ENCODE measurements at regions not wholly inside any gene's neighbourhood (a gene's known extent, or its start where the extent isn't known, plus 50 kb on each side); places are given as distances from the start of the nearest gene placed in this dataset.

DNA sequence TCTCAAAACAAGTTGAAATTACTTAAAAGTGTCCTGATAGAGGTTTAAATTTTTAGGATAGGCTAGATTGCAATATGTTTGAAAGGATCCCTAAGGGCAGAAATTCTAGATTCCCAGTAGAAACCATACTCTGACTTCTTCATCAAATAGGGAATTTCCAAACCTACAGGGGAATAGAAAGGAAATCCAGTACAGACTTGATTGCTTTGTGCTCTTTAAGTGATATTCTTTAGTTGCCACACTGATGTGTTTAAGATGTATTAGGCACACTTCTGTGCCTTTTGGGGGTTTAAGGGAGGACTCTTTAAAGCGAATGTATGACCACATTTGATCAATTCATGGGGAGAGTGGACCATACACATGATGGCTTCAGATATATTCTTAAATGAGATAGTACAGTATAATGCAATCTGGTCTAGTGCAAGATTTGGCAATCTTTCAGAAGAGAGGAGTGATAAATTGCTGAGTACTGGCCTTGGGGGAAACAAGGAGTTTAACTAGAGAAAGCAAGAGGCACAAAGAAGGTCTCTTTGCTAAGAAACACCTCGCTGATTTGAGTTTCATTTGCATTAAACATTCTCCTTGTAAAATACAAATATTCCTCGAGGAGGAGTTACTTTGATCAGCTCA lies 268.8 kb upstream of the NR5A2 start:
- TF ChIP-seq, protein P1, sequence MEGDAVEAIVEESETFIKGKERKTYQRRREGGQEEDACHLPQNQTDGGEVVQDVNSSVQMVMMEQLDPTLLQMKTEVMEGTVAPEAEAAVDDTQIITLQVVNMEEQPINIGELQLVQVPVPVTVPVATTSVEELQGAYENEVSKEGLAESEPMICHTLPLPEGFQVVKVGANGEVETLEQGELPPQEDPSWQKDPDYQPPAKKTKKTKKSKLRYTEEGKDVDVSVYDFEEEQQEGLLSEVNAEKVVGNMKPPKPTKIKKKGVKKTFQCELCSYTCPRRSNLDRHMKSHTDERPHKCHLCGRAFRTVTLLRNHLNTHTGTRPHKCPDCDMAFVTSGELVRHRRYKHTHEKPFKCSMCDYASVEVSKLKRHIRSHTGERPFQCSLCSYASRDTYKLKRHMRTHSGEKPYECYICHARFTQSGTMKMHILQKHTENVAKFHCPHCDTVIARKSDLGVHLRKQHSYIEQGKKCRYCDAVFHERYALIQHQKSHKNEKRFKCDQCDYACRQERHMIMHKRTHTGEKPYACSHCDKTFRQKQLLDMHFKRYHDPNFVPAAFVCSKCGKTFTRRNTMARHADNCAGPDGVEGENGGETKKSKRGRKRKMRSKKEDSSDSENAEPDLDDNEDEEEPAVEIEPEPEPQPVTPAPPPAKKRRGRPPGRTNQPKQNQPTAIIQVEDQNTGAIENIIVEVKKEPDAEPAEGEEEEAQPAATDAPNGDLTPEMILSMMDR (IDR thresholded peaks at IDR 0.05; ENCODE audit: low read depth, low read length), result no peak
- in situ Hi-C loops (cut with HindIII; ENCODE audit: low sequenced_read_pairs), result no loop called here
- DNase-seq (ENCODE audit: low read depth, low spot score), result no peak
- no peak overlapping the region for H3K4me3 ChIP-seq (ENCODE audit: low read depth, low read length)

DNA sequence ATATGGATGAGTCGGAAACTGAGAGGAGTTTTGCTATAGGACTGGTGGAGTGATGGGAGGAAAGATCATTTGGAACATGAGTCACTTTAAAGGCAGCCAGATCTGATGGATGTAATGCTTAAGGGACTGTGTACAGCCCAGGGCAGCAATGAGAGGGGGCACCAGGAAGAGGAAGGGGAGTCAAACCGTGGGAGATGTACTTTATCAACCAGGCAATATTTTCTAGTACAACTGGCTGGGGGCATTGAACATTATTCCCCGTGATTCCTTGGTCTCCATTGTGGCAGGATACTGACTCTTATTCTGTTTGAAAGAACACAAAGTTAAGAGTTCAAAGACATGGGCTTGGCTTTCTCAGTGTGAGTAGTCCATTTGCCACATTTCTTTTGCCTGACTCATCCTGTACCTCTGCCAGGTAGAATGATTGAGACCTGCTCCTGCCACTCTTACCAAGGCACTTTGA lies 268.2 kb upstream of the NR5A2 start:
- peak; percentile 43 for DNase-seq (ENCODE audit: low read depth, low spot score)
- no peak overlapping the region for H3K4me3 ChIP-seq (ENCODE audit: low read depth, low read length)
- in situ Hi-C loops (cut with HindIII; ENCODE audit: low sequenced_read_pairs), result no loop called here
- TF ChIP-seq, protein P1 (IDR thresholded peaks at IDR 0.05; ENCODE audit: low read depth, low read length), result no peak

DNA sequence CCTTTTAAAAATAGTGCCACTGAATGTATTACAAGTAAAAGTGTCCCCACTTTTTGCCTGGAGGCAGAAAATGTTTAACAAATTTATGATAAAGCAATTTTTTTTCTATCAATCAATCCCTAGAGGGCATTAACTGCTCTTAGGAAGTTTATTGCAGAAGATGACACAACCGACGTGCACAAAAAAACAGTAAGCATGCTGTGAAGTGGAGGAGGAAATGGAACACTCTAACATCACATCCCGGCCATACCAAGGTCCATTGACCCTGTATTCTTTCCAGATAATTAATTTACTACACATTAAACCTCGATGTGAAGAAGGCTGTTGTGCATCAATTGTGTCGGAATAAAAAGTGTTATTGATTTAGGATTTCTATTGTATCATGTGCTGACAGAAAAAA lies 264.9 kb upstream of the NR5A2 start:
- no peak for DNase-seq (ENCODE audit: low read depth, low spot score)
- in situ Hi-C loops (cut with HindIII; ENCODE audit: low sequenced_read_pairs), result no loop called here
- no peak overlapping the region for H3K4me3 ChIP-seq (ENCODE audit: low read depth, low read length)
- TF ChIP-seq, protein P1 (IDR thresholded peaks at IDR 0.05; ENCODE audit: low read depth, low read length), result no peak

DNA sequence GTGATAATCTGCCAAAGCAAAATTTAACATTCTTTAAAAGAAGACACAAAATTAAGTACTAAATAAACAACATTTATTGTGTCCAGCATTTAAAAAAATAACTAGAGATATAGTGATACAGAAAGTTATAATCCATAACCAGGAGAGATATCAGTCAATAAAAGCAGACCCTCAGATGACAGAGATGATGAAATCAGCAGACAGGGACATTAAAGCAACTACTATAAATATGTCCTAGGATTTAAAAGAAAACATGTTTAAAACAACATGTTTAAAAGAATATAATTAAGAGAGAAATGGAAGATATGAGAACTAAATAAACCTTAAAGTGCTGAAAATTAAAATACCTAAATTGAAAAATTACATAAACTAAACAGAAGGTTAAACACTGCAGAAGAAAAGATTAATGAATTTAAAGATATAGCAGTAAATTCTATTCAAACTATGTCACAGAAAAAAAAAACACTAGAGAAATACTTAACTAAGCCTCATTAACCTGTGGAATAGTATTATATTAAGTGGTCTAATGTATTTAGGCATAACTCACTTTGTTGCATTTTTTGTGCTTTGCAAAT lies 261.2 kb upstream of the NR5A2 start:
- in situ Hi-C loops (cut with HindIII; ENCODE audit: low sequenced_read_pairs), result no loop called here
- no peak overlapping the region for H3K4me3 ChIP-seq (ENCODE audit: low read depth, low read length)
- DNase-seq (ENCODE audit: low read depth, low spot score), result no peak
- TF ChIP-seq, protein P1 (IDR thresholded peaks at IDR 0.05; ENCODE audit: low read depth, low read length), result no peak

DNA sequence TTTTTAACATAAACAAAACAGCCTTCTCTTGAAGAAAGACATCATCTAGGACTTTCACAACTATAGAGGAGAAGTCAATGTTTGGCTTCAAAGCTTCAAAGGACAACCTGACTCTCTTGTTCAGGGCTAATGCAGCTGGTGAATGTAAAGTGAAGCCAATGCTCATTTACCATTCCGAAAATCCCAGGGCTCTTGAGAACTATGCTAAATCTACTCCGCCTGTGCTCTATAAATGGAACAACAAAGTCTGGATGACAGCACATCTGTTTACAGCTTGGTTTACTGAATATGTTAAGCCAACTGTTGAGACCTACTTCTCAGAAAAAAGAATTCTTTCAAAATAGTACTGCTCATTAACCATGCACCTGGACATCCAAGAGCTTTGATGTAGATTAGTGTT lies 259.8 kb upstream of the NR5A2 start:
- H3K4me3 ChIP-seq (ENCODE audit: low read depth, low read length), result no peak overlapping the region
- DNase-seq (ENCODE audit: low read depth, low spot score), result no peak
- in situ Hi-C loops (cut with HindIII; ENCODE audit: low sequenced_read_pairs), result no loop called here

DNA sequence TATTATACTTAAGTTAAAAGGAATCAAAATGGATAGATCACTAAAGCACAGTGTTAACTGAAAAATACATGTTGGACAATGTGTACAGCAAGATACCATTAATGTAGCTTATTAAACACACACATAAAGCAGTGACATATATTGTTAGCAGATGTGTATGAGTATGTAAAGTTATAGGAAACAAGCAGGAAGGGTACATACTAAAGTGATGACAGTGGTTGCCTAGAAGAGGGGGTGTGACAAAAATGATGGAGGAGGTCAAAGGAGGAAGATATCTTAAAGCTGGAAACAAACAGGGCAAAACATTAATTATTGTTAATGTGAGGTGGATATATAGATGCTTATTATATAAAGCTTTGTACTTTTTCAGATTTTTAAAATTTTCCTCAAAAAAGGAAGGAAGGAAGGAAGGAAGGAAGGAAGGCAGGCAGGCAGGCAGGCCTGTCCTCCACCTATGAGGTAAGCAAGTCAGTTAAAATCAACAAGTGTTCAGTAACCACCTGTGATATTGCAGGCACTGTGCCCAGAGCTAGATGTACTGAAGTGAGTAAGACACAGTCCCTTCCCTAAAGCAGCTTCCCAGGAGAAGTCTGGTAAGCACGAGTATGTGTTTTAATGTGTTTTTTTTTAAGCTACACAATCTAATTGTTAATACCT lies 252.9 kb upstream of the NR5A2 start:
- TF ChIP-seq, protein P1 (IDR thresholded peaks at IDR 0.05; ENCODE audit: low read depth, low read length), result no peak
- no peak overlapping the region for H3K4me3 ChIP-seq (ENCODE audit: low read depth, low read length)
- in situ Hi-C loops (cut with HindIII; ENCODE audit: low sequenced_read_pairs), result no loop called here
- peak; percentile 74 for DNase-seq (ENCODE audit: low read depth, low spot score)

More for the DNA sequence above, 259.8 kb upstream of the NR5A2 start:
- TF ChIP-seq, protein P1 (IDR thresholded peaks at IDR 0.05; ENCODE audit: low read depth, low read length), result no peak
